VCaP (cell line): ENCODE measurements at regions not wholly inside any gene's neighbourhood (a gene's known extent, or its start where the extent isn't known, plus 50 kb on each side); places are given as distances from the start of the nearest gene placed in this dataset.

Experiments used
- H3K27ac ChIP-seq: fragments of 450-650 bp; 2 replicates; pipeline ENCODE4 v1.5.1; 2017
- CTCF ChIP-seq: fragments of 450-650 bp; conservative IDR thresholded peaks from 2 replicates; pipeline ENCODE4 v1.5.1; 2017; ENCODE audit warnings: mild to moderate bottlenecking, moderate library complexity

- H3K27ac ChIP-seq: no peak overlapping the region
- TF ChIP-seq CTCF: no peak
These were observed 199.5 kb upstream of the DIPK2B start for GRCh38 chrX:45400027-45400779.

- H3K27ac ChIP-seq: no peak overlapping the region
- TF ChIP-seq CTCF: no peak
These were observed 185.1 kb upstream of the DIPK2B start for GRCh38 chrX:45385757-45386156.

GRCh38 chrX:45381841-45382240 is 181.2 kb upstream of the DIPK2B start:
- H3K27ac ChIP-seq: no peak overlapping the region
- no peak for TF ChIP-seq CTCF

- TF ChIP-seq CTCF: no peak
- no peak overlapping the region for H3K27ac ChIP-seq
These were observed 180.7 kb upstream of the DIPK2B start for GRCh38 chrX:45381366-45381765.

GRCh38 chrX:45379236-45379635 is 178.6 kb upstream of the DIPK2B start:
- TF ChIP-seq CTCF: no peak
- no peak overlapping the region for H3K27ac ChIP-seq

GRCh38 chrX:45372151-45372550 is 171.5 kb upstream of the DIPK2B start:
- H3K27ac ChIP-seq: no peak overlapping the region
- TF ChIP-seq CTCF: no peak

GRCh38 chrX:45368705-45369104 is 168.0 kb upstream of the DIPK2B start:
- no peak overlapping the region for H3K27ac ChIP-seq
- no peak for TF ChIP-seq CTCF
